Panc1 (cell line): ENCODE measurements at regions not wholly inside any gene's neighbourhood (a gene's known extent, or its start where the extent isn't known, plus 50 kb on each side); places are given as distances from the start of the nearest gene placed in this dataset.

ENCODE experiments used
- POLR2AphosphoS5 ChIP-seq: IDR thresholded peaks from 2 replicates; pipeline ENCODE4 v1.6.1; 2012; ENCODE audit warnings: mild to moderate bottlenecking, low read depth, low read length, moderate library complexity
- SIN3A ChIP-seq: IDR thresholded peaks from 2 replicates; pipeline ENCODE4 v1.6.1; 2012; ENCODE audit warnings: low read depth, mild to moderate bottlenecking, low read length, moderate library complexity, borderline replicate concordance; ENCODE audit not compliant: insufficient read depth
- TCF7L2 ChIP-seq: IDR thresholded peaks from 2 replicates; pipeline ENCODE4 v1.6.1; 2011; ENCODE audit warnings: mild to moderate bottlenecking, low read depth, low read length, inconsistent platforms
- TF ChIP-seq, protein P1 (sequence below), 2 experiments: IDR thresholded peaks; 2 replicates each; pipeline ENCODE4 v1.6.1; 2011 to 2012; ENCODE audit warnings: low read depth in 2 of 2, control low read depth in 1 of 2, low read length in 1 of 2, mild to moderate bottlenecking in 1 of 2, moderate library complexity in 1 of 2; ENCODE audit not compliant: insufficient read depth in 1 of 2
- TF ChIP-seq, protein P2 (sequence below): fragments of 450-650 bp; IDR thresholded peaks from 2 replicates; pipeline ENCODE4 v1.5.1; 2017; ENCODE audit warnings: mild to moderate bottlenecking

DNA sequence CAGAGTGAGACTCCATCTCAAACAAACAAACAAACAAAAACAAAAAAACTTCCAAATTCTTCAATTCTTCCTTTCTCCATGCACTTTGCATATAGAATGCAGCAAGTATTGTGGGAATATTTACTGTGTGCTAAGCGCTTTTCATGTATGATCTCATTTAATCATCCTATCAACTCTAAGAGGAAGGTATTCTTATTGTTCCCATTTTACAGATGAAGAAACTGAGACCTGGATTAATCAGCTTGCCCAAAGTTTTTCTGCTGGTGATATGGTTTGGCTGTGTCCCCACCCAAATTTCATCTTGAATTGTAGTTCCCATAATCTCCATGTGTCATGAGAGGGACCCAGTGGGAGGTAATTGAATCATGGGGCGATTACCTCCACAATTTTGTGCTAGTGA is 56.6 kb upstream of the KCNG1 start:
- no peak for TF ChIP-seq TCF7L2
- TF ChIP-seq, protein P1, sequence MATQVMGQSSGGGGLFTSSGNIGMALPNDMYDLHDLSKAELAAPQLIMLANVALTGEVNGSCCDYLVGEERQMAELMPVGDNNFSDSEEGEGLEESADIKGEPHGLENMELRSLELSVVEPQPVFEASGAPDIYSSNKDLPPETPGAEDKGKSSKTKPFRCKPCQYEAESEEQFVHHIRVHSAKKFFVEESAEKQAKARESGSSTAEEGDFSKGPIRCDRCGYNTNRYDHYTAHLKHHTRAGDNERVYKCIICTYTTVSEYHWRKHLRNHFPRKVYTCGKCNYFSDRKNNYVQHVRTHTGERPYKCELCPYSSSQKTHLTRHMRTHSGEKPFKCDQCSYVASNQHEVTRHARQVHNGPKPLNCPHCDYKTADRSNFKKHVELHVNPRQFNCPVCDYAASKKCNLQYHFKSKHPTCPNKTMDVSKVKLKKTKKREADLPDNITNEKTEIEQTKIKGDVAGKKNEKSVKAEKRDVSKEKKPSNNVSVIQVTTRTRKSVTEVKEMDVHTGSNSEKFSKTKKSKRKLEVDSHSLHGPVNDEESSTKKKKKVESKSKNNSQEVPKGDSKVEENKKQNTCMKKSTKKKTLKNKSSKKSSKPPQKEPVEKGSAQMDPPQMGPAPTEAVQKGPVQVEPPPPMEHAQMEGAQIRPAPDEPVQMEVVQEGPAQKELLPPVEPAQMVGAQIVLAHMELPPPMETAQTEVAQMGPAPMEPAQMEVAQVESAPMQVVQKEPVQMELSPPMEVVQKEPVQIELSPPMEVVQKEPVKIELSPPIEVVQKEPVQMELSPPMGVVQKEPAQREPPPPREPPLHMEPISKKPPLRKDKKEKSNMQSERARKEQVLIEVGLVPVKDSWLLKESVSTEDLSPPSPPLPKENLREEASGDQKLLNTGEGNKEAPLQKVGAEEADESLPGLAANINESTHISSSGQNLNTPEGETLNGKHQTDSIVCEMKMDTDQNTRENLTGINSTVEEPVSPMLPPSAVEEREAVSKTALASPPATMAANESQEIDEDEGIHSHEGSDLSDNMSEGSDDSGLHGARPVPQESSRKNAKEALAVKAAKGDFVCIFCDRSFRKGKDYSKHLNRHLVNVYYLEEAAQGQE (IDR thresholded peaks at IDR 0.05; ENCODE audit: insufficient read depth in 1 of 2, low read depth in 2 of 2, low read length in 1 of 2): no peak
- TF ChIP-seq, protein P2, sequence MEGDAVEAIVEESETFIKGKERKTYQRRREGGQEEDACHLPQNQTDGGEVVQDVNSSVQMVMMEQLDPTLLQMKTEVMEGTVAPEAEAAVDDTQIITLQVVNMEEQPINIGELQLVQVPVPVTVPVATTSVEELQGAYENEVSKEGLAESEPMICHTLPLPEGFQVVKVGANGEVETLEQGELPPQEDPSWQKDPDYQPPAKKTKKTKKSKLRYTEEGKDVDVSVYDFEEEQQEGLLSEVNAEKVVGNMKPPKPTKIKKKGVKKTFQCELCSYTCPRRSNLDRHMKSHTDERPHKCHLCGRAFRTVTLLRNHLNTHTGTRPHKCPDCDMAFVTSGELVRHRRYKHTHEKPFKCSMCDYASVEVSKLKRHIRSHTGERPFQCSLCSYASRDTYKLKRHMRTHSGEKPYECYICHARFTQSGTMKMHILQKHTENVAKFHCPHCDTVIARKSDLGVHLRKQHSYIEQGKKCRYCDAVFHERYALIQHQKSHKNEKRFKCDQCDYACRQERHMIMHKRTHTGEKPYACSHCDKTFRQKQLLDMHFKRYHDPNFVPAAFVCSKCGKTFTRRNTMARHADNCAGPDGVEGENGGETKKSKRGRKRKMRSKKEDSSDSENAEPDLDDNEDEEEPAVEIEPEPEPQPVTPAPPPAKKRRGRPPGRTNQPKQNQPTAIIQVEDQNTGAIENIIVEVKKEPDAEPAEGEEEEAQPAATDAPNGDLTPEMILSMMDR: no peak
- TF ChIP-seq POLR2AphosphoS5: no peak
- no peak for TF ChIP-seq SIN3A
